Astrocyte of the hippocampus (primary cell): ENCODE measurements at regions not wholly inside any gene's neighbourhood (a gene's known extent, or its start where the extent isn't known, plus 50 kb on each side); places are given as distances from the start of the nearest gene placed in this dataset.
A peak's percentile ranks its signal among the peaks of the same experiment; 100 is the strongest.
"Not testable (repeated sequence)": the region's sequence is repeated elsewhere in the genome, so short reads cannot be mapped to it uniquely, and the experiment has no call there.

Experiments
- DNase-seq: peaks from one replicate; pipeline ENCODE4 v3.0.0; 2011; ENCODE audit warnings: low read depth, low spot score

GRCh38 chrX:94612140-94612539 is 938.1 kb downstream of the FAM133A start:
- no peak for DNase-seq

GRCh38 chrX:94633237-94633636 is 959.2 kb downstream of the FAM133A start:
- no peak for DNase-seq

- no peak for DNase-seq
Observed at GRCh38 chrX:94635003-94635402, 961.0 kb downstream of the FAM133A start.

GRCh38 chrX:94645726-94646125 is 971.7 kb downstream of the FAM133A start:
- no peak for DNase-seq

- no peak for DNase-seq
Observed at GRCh38 chrX:94655180-94655579, 981.2 kb downstream of the FAM133A start.

- DNase-seq, result no peak
Observed at GRCh38 chrX:94662689-94663088, 988.7 kb downstream of the FAM133A start.

- no peak for DNase-seq
Observed at GRCh38 chrX:94676285-94676684, 1002.3 kb downstream of the FAM133A start.

GRCh38 chrX:94686071-94686470 is 1012.1 kb downstream of the FAM133A start:
- no peak for DNase-seq

- DNase-seq, result no peak
Observed at GRCh38 chrX:94695910-94696309, 1021.9 kb downstream of the FAM133A start.

GRCh38 chrX:94704348-94705256 is 1030.6 kb downstream of the FAM133A start:
- DNase-seq, result not testable (repeated sequence)

- DNase-seq, result no peak
Observed at GRCh38 chrX:94721386-94721785, 1047.4 kb downstream of the FAM133A start.

GRCh38 chrX:94722578-94722977 is 1048.6 kb downstream of the FAM133A start:
- DNase-seq, result no peak

- DNase-seq, result no peak
Observed at GRCh38 chrX:94742772-94743171, 1068.8 kb downstream of the FAM133A start.

GRCh38 chrX:94743478-94743877 is 1069.5 kb downstream of the FAM133A start:
- DNase-seq, result no peak

- DNase-seq, result no peak
Observed at GRCh38 chrX:94744786-94745185, 1070.8 kb downstream of the FAM133A start.

- no peak for DNase-seq
Observed at GRCh38 chrX:94751611-94752010, 1077.6 kb downstream of the FAM133A start.

GRCh38 chrX:94752434-94753169 is 1078.6 kb downstream of the FAM133A start:
- DNase-seq, result no peak

GRCh38 chrX:94758130-94758529 is 1084.1 kb downstream of the FAM133A start:
- no peak for DNase-seq

- no peak for DNase-seq
Observed at GRCh38 chrX:94775640-94776039, 1101.6 kb downstream of the FAM133A start.

GRCh38 chrX:94813541-94813940 is 1139.5 kb downstream of the FAM133A start:
- no peak for DNase-seq

- no peak for DNase-seq
Observed at GRCh38 chrX:94814216-94814615, 1140.2 kb downstream of the FAM133A start.

GRCh38 chrX:94830717-94831116 is 1156.7 kb downstream of the FAM133A start:
- DNase-seq, result no peak

GRCh38 chrX:94831364-94831763 is 1157.4 kb downstream of the FAM133A start:
- peak; percentile 2 for DNase-seq
